ENCODE measurements at regions not wholly inside any gene's neighbourhood (a gene's known extent, or its start where the extent isn't known, plus 50 kb on each side); places are given as distances from the start of the nearest gene placed in this dataset.

DNA sequence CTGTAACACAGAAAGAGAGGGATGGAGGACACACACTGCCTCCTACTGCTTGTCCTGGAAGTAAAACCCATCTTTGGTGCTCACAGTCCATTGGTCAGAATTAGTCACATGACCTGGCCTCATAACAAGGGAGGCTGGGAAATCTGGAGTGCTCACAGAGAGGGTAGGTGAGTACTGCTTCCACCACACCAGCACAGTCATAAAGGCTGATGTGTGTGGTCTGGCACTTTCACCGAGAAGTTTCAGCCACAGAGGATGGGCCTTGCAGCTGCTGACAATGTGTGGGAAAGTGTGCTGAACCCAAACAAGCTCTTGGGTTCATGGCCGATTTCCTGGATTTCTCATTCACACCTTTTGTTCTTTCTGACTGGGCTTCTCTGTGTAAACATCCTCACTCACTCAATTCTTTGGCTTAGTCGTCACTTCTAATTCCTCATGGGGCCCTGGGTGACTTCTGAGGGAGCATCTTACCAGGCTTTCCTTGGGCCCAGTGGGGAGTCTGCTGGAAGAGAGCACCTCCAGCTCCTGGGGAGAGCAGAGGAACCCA lies 100.7 kb downstream of the ASB7 start:
- POLR2A ChIA-PET: no interaction called here

DNA sequence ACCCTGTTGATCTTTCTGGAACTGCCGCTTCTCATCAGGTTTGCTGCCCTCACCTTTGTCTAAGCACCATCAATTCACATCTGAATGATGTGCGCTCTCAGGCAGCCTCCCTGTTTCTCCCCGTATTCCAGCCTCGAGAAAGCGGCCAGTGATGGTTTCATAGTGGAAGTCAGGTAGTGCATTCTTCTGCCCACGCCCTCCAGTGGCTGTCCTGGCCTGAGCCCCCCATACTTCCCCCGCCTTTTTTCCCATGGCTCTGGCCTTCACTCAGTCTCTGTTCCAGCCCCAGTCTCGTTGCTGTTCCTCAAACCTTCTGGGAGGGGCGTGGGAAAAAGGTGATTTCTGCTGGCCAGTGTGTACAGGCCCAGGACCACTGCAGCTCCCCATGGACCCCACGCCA lies 101.3 kb downstream of the ASB7 start:
- Histone ChIP-seq H3K4me3 (ENCODE audit: low read length) (no peak overlapping the region), H3K27me3 (ENCODE audit: control insufficient read depth in 2 of 2, insufficient read depth in 2 of 2, low read length in 2 of 2) (no peaks in the 10 kb centered on the region), H3K4me1 (ENCODE audit: control insufficient read depth in 2 of 2, insufficient read depth in 2 of 2, low read length in 2 of 2) (no peaks in the 10 kb centered on the region), H3K27ac (ENCODE audit: low read depth, low read length) (no peak overlapping the region), H3K36me3 (ENCODE audit: control insufficient read depth in 2 of 3, insufficient read depth in 3 of 3, low read length in 3 of 3) (no peaks in the 10 kb centered on the region), H3K9me3 (ENCODE audit: control insufficient read depth in 2 of 3, low read length in 3 of 3) (peaks cover 0 to 4% (median 0%) of the 10 kb centered on the region in 3 experiments)
- H3K27ac Mint-ChIP-seq: no peak overlapping the region
- CTCF ChIA-PET: no interaction called here
- ATAC-seq (no peak), DNase-seq (no peak)
- POLR2A ChIA-PET: no interaction called here
- peaks cover 0 to 15% (median 3%) of the 10 kb centered on the region in 11 donors for H3K9me3 Mint-ChIP-seq
- intact Hi-C loops (cut with micrococcal nuclease): no loop called here
- H3K36me3 Mint-ChIP-seq: peaks cover 0 to 14% (median 8%) of the 10 kb centered on the region in 5 donors
- H3K4me1 Mint-ChIP-seq: peaks cover 0 to 10% (median 0%) of the 10 kb centered on the region in 7 donors
- no peak overlapping the region for H3K4me3 Mint-ChIP-seq
- peaks cover 25 to 47% (median 39%) of the 10 kb centered on the region in 5 donors for H3K27me3 Mint-ChIP-seq

More for the DNA sequence above, 100.7 kb downstream of the ASB7 start:
- H3K9me3 Mint-ChIP-seq: peaks cover 0 to 12% (median 0%) of the 10 kb centered on the region in 11 donors
- peaks cover 24 to 47% (median 43%) of the 10 kb centered on the region in 5 donors for H3K27me3 Mint-ChIP-seq
- no peaks in the 10 kb centered on the region for H3K4me1 ChIP-seq (ENCODE audit: control insufficient read depth in 2 of 2, insufficient read depth in 2 of 2, low read length in 2 of 2)
- CTCF ChIA-PET: no interaction called here
- no peak overlapping the region for H3K27ac ChIP-seq (ENCODE audit: low read depth, low read length)
- H3K36me3 ChIP-seq (ENCODE audit: control insufficient read depth in 2 of 3, insufficient read depth in 3 of 3, low read length in 3 of 3): no peaks in the 10 kb centered on the region
- DNase-seq: peak in 1 of 9 donors; percentile 30
- intact Hi-C loops (cut with micrococcal nuclease): no loop called here
- no peak overlapping the region for H3K4me3 ChIP-seq (ENCODE audit: low read length)
- H3K9me3 ChIP-seq (ENCODE audit: control insufficient read depth in 2 of 3, low read length in 3 of 3): peaks cover 0 to 4% (median 0%) of the 10 kb centered on the region in 3 experiments
- no peaks in the 10 kb centered on the region for H3K27me3 ChIP-seq (ENCODE audit: control insufficient read depth in 2 of 2, insufficient read depth in 2 of 2, low read length in 2 of 2)
- peaks cover 0 to 10% (median 0%) of the 10 kb centered on the region in 7 donors for H3K4me1 Mint-ChIP-seq
- no peak for ATAC-seq
- H3K27ac Mint-ChIP-seq: no peak overlapping the region
- peaks cover 0 to 14% (median 4%) of the 10 kb centered on the region in 5 donors for H3K36me3 Mint-ChIP-seq
- no peak overlapping the region for H3K4me3 Mint-ChIP-seq

DNA sequence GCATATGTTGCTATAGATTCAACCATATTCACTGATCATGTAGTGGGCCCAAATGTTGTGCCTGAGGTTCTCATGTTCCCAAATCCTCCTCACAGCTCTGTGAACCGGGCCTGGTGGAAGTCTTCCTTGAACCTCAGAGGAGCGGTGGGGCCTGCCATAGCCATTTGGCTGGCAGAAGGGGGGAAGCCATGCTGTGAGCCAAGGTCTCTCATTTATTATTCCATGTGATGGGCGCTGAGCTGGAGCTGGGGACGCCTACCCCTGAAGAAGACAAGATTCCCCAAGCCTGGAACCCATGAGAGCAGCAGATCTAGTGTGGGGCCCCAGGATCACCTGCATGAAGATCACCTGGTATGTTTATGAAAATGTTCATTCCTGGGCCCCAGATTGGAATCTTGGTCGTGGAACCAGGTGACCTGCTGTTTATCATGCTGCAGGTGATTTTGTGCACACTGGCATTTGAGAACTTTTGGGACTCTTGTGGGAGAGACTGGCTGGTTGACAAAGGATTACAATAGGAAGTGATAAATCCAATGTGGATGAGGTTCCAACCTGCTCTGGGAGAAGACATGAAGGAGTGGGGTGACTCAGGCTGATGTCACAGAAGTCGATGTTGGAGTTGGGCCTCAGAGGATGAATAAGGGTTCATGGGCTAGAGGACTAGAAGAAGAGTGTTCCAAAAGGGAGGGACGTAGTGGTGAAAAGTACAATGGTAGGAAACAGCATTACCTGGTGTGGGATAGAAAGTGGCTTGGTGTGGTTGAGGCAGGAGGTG lies 102.1 kb downstream of the ASB7 start:
- H3K9me3 Mint-ChIP-seq: peaks cover 0 to 21% (median 5%) of the 10 kb centered on the region in 11 donors
- no peak overlapping the region for H3K4me3 Mint-ChIP-seq
- no peaks in the 10 kb centered on the region for H3K27me3 ChIP-seq (ENCODE audit: control insufficient read depth in 2 of 2, insufficient read depth in 2 of 2, low read length in 2 of 2)
- ChIA-PET CTCF (no interaction called here), POLR2A (no interaction called here)
- peaks cover 0 to 4% (median 0%) of the 10 kb centered on the region in 3 experiments for H3K9me3 ChIP-seq (ENCODE audit: control insufficient read depth in 2 of 3, low read length in 3 of 3)
- peak overlapping the region in 1 of 9 donors; percentile 0 for H3K27ac Mint-ChIP-seq
- H3K27ac ChIP-seq (ENCODE audit: low read depth, low read length): no peak overlapping the region
- DNase-seq (no peak), ATAC-seq (no peak)
- no peaks in the 10 kb centered on the region for H3K4me1 ChIP-seq (ENCODE audit: control insufficient read depth in 2 of 2, insufficient read depth in 2 of 2, low read length in 2 of 2)
- peaks cover 27 to 47% (median 39%) of the 10 kb centered on the region in 5 donors for H3K27me3 Mint-ChIP-seq
- peaks cover 0 to 10% (median 0%) of the 10 kb centered on the region in 7 donors for H3K4me1 Mint-ChIP-seq
- intact Hi-C loops (cut with micrococcal nuclease): no loop called here
- H3K4me3 ChIP-seq (ENCODE audit: low read length): no peak overlapping the region
- no peaks in the 10 kb centered on the region for H3K36me3 ChIP-seq (ENCODE audit: control insufficient read depth in 2 of 3, insufficient read depth in 3 of 3, low read length in 3 of 3)
- H3K36me3 Mint-ChIP-seq: peaks cover 0 to 14% (median 8%) of the 10 kb centered on the region in 5 donors

DNA sequence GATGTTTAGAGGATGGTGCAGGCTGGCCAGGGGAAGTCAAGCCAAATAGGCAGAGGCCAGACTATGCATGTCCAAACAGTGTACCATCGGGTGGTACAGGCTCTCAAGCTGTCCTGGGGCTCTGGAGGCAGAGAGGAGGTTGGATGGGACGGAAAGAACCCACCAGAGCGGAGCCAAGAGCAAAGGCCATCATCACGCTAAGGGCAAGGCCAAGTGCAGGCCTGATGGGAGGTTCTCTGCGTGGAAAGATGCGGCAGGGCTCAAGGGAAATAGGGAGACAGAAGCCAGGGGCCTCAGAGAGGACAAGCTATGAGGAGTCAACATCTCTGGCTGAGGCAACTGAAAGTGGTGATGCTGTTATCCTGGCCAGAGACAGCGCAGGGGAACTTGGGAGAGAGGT lies 102.7 kb downstream of the ASB7 start:
- intact Hi-C loops (cut with micrococcal nuclease): no loop called here
- Histone ChIP-seq H3K4me3 (ENCODE audit: low read length) (no peak overlapping the region), H3K9me3 (ENCODE audit: control insufficient read depth in 2 of 3, low read length in 3 of 3) (peaks cover 0 to 6% (median 0%) of the 10 kb centered on the region in 3 experiments), H3K36me3 (ENCODE audit: control insufficient read depth in 2 of 3, insufficient read depth in 3 of 3, low read length in 3 of 3) (no peaks in the 10 kb centered on the region), H3K27ac (ENCODE audit: low read depth, low read length) (no peak overlapping the region), H3K27me3 (ENCODE audit: control insufficient read depth in 2 of 2, insufficient read depth in 2 of 2, low read length in 2 of 2) (no peaks in the 10 kb centered on the region), H3K4me1 (ENCODE audit: control insufficient read depth in 2 of 2, insufficient read depth in 2 of 2, low read length in 2 of 2) (no peaks in the 10 kb centered on the region)
- H3K36me3 Mint-ChIP-seq: peaks cover 0 to 14% (median 8%) of the 10 kb centered on the region in 5 donors
- peaks cover 0 to 10% (median 0%) of the 10 kb centered on the region in 7 donors for H3K4me1 Mint-ChIP-seq
- H3K9me3 Mint-ChIP-seq: peaks cover 0 to 27% (median 8%) of the 10 kb centered on the region in 11 donors
- no peak for ATAC-seq
- H3K4me3 Mint-ChIP-seq: no peak overlapping the region
- no peak for DNase-seq
- ChIA-PET CTCF (interaction anchor here (0.5 kb wide), 1 partner anchor 1890 kb away, joined by 3 read pairs; no protein-coding TSS in a partner anchor), POLR2A (no interaction called here)
- H3K27me3 Mint-ChIP-seq: peaks cover 27 to 46% (median 39%) of the 10 kb centered on the region in 5 donors
- no peak overlapping the region for H3K27ac Mint-ChIP-seq

GRCh38 chr15:100705841-100706240 lies 103.5 kb downstream of the ASB7 start:
- peaks cover 26 to 44% (median 39%) of the 10 kb centered on the region in 5 donors for H3K27me3 Mint-ChIP-seq
- Histone ChIP-seq H3K4me1 (ENCODE audit: control insufficient read depth in 2 of 2, insufficient read depth in 2 of 2, low read length in 2 of 2) (no peaks in the 10 kb centered on the region), H3K4me3 (ENCODE audit: low read length) (no peak overlapping the region), H3K36me3 (ENCODE audit: control insufficient read depth in 2 of 3, insufficient read depth in 3 of 3, low read length in 3 of 3) (no peaks in the 10 kb centered on the region), H3K27ac (ENCODE audit: low read depth, low read length) (no peak overlapping the region), H3K27me3 (ENCODE audit: control insufficient read depth in 2 of 2, insufficient read depth in 2 of 2, low read length in 2 of 2) (no peaks in the 10 kb centered on the region), H3K9me3 (ENCODE audit: control insufficient read depth in 2 of 3, low read length in 3 of 3) (peaks cover 0 to 10% (median 0%) of the 10 kb centered on the region in 3 experiments)
- ChIA-PET CTCF (no interaction called here), POLR2A (no interaction called here)
- intact Hi-C loops (cut with micrococcal nuclease): no loop called here
- H3K4me3 Mint-ChIP-seq: no peak overlapping the region
- H3K4me1 Mint-ChIP-seq: peaks cover 0 to 10% (median 0%) of the 10 kb centered on the region in 7 donors
- ATAC-seq (no peak), DNase-seq (no peak)
- H3K27ac Mint-ChIP-seq: no peak overlapping the region
- H3K36me3 Mint-ChIP-seq: peaks cover 0 to 14% (median 8%) of the 10 kb centered on the region in 5 donors
- peaks cover 0 to 34% (median 11%) of the 10 kb centered on the region in 11 donors for H3K9me3 Mint-ChIP-seq

DNA sequence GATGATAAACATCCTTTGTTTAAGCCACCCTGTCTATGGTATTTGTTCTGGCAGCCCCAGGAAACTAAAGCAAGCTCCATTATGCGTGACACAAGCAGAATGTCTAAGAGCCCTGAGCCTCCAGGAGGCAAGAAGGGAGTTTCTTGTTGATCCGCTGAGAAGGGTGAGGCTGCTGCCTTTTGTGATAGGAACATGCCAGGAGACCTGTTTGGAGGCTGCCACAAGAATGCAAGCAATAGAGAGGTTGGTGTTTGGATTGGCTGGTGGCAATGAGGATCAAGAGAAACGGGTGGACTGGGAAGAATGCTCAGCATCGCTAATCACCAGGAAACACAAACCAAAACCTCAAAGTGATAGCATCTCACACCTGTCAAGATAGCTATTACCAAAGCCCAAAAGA lies 104.8 kb downstream of the ASB7 start:
- Histone ChIP-seq H3K36me3 (ENCODE audit: control insufficient read depth in 2 of 3, insufficient read depth in 3 of 3, low read length in 3 of 3) (no peaks in the 10 kb centered on the region), H3K4me3 (ENCODE audit: low read length) (no peak overlapping the region), H3K9me3 (ENCODE audit: control insufficient read depth in 2 of 3, low read length in 3 of 3) (peaks cover 0 to 10% (median 0%) of the 10 kb centered on the region in 3 experiments), H3K27me3 (ENCODE audit: control insufficient read depth in 2 of 2, insufficient read depth in 2 of 2, low read length in 2 of 2) (no peaks in the 10 kb centered on the region), H3K27ac (ENCODE audit: low read depth, low read length) (no peak overlapping the region), H3K4me1 (ENCODE audit: control insufficient read depth in 2 of 2, insufficient read depth in 2 of 2, low read length in 2 of 2) (no peaks in the 10 kb centered on the region)
- H3K4me1 Mint-ChIP-seq: peaks cover 0 to 10% (median 0%) of the 10 kb centered on the region in 7 donors
- peaks cover 0 to 14% (median 8%) of the 10 kb centered on the region in 5 donors for H3K36me3 Mint-ChIP-seq
- no peak overlapping the region for H3K4me3 Mint-ChIP-seq
- H3K9me3 Mint-ChIP-seq: peaks cover 0 to 34% (median 11%) of the 10 kb centered on the region in 11 donors
- intact Hi-C loops (cut with micrococcal nuclease): no loop called here
- peaks cover 17 to 33% (median 29%) of the 10 kb centered on the region in 5 donors for H3K27me3 Mint-ChIP-seq
- no peak overlapping the region for H3K27ac Mint-ChIP-seq
- ChIA-PET POLR2A (no interaction called here), CTCF (no interaction called here)
- ATAC-seq (no peak), DNase-seq (no peak)

Measured in naive thymus-derived CD4-positive, alpha-beta T cell (primary cell).